Trophoblast cell (in vitro differentiated cells and primary cell): ENCODE measurements at regions not wholly inside any gene's neighbourhood (a gene's known extent, or its start where the extent isn't known, plus 50 kb on each side); places are given as distances from the start of the nearest gene placed in this dataset.

ENCODE experiments used
- DNase-seq, 2 donors: peaks; one replicate each; pipeline ENCODE4 v3.0.0-alpha.2; 2016
- H2AFZ ChIP-seq: 2 replicates; pipeline ENCODE4 v1.6.1; 2013; ENCODE audit warnings: low read length, moderate library complexity, mild to moderate bottlenecking; ENCODE audit not compliant: insufficient read depth, poor library complexity
- H2AK5ac ChIP-seq: 2 replicates; pipeline ENCODE4 v1.6.1; 2013; ENCODE audit warnings: mild to moderate bottlenecking, low read length
- H2BK120ac ChIP-seq: 2 replicates; pipeline ENCODE4 v1.6.1; 2013; ENCODE audit warnings: low read length, mild to moderate bottlenecking, moderate library complexity; ENCODE audit not compliant: insufficient read depth, poor library complexity
- H2BK12ac ChIP-seq: 2 replicates; pipeline ENCODE4 v1.6.1; 2013; ENCODE audit warnings: mild to moderate bottlenecking, low read length, moderate library complexity
- H2BK5ac ChIP-seq: 2 replicates; pipeline ENCODE4 v1.6.1; 2013; ENCODE audit warnings: low read length, low read depth, moderate library complexity, mild to moderate bottlenecking; ENCODE audit not compliant: poor library complexity
- H3K14ac ChIP-seq: 2 replicates; pipeline ENCODE4 v1.6.1; 2013; ENCODE audit warnings: mild to moderate bottlenecking, low read length
- H3K18ac ChIP-seq: 2 replicates; pipeline ENCODE4 v1.6.1; 2013; ENCODE audit warnings: mild to moderate bottlenecking, low read length
- H3K23ac ChIP-seq: 2 replicates; pipeline ENCODE4 v1.6.1; 2013; ENCODE audit warnings: low read length
- H3K27ac ChIP-seq: 2 replicates; pipeline ENCODE4 v1.5.1; 2013; ENCODE audit warnings: low read depth, mild to moderate bottlenecking, inconsistent platforms, low read length, moderate library complexity
- H3K27me3 ChIP-seq: 2 replicates; pipeline ENCODE4 v1.6.1; 2013; ENCODE audit warnings: inconsistent platforms, mild to moderate bottlenecking, low read length, moderate library complexity; ENCODE audit not compliant: insufficient read depth
- H3K36me3 ChIP-seq, 2 experiments: 1 replicate in 1 of 2; 2 replicates in 1 of 2; pipeline ENCODE4 v1.6.1; 2013; ENCODE audit warnings: low read length in 2 of 2, mild to moderate bottlenecking in 2 of 2, moderate library complexity in 1 of 2; ENCODE audit not compliant: insufficient read depth in 2 of 2, control insufficient read depth in 1 of 2
- H3K4ac ChIP-seq: 2 replicates; pipeline ENCODE4 v1.6.1; 2013; ENCODE audit warnings: low read depth, mild to moderate bottlenecking, low read length, moderate library complexity
- H3K4me1 ChIP-seq, 2 experiments: 1 replicate in 1 of 2; 2 replicates in 1 of 2; pipeline ENCODE4 v1.6.1; 2013; ENCODE audit warnings: low read length in 2 of 2, mild to moderate bottlenecking in 2 of 2, moderate library complexity in 1 of 2; ENCODE audit not compliant: insufficient read depth in 2 of 2, control insufficient read depth in 1 of 2
- H3K4me2 ChIP-seq: 2 replicates; pipeline ENCODE4 v1.6.1; 2013; ENCODE audit warnings: inconsistent platforms, mild to moderate bottlenecking, low read length, moderate library complexity
- H3K4me3 ChIP-seq: 2 replicates; pipeline ENCODE4 v1.5.1; 2013; ENCODE audit warnings: mild to moderate bottlenecking, low read depth, low read length, inconsistent platforms
- H3K79me1 ChIP-seq: one replicate; pipeline ENCODE4 v1.6.1; 2013; ENCODE audit warnings: low read length
- H3K79me2 ChIP-seq: 2 replicates; pipeline ENCODE4 v1.6.1; 2013; ENCODE audit warnings: low read length, mild to moderate bottlenecking; ENCODE audit not compliant: control insufficient read depth, insufficient read depth, poor library complexity
- H3K9ac ChIP-seq: 2 replicates; pipeline ENCODE4 v1.6.1; 2013; ENCODE audit warnings: mild to moderate bottlenecking, low read length
- H3K9me3 ChIP-seq: 2 replicates; pipeline ENCODE4 v1.6.1; 2013; ENCODE audit warnings: low read depth, mild to moderate bottlenecking, control low read depth, inconsistent platforms, low read length; ENCODE audit not compliant: insufficient read depth
- H4K12ac ChIP-seq: 2 replicates; pipeline ENCODE4 v1.6.1; 2013; ENCODE audit warnings: low read depth, mild to moderate bottlenecking, low read length, moderate library complexity
- H4K8ac ChIP-seq: 2 replicates; pipeline ENCODE4 v1.6.1; 2013; ENCODE audit warnings: low read depth, mild to moderate bottlenecking, low read length, moderate library complexity
- H4K91ac ChIP-seq: one replicate; pipeline ENCODE4 v1.6.1; 2013; ENCODE audit warnings: low read depth, mild to moderate bottlenecking, low read length, moderate library complexity
- WGBS: extraction: QIAGEN DNeasy Blood & Tissue Kit; methylation state at CpG from one replicate; pipeline ENCODE4 v1.1.7; 2013; ENCODE audit warnings: missing lambda C conversion rate; ENCODE audit not compliant: insufficient read length, insufficient coverage; ENCODE audit errors: extremely low coverage; 5-methylcytosine and 5-hydroxymethylcytosine counted together

- no peak overlapping the region for H2BK5ac ChIP-seq
- H3K4me1 ChIP-seq: no peaks in the 10 kb centered on the region
- no peak overlapping the region for H4K91ac ChIP-seq
- no peaks in the 10 kb centered on the region for H3K79me1 ChIP-seq
- H2AFZ ChIP-seq: no peak overlapping the region
- H4K12ac ChIP-seq: no peak overlapping the region
- H3K14ac ChIP-seq: no peak overlapping the region
- no CpG with 5 or more reads among the region's 25 CpGs for WGBS
- H3K4me2 ChIP-seq: no peak overlapping the region
- DNase-seq: no peak
- no peak overlapping the region for H3K27ac ChIP-seq
- H2BK120ac ChIP-seq: no peak overlapping the region
- no peaks in the 10 kb centered on the region for H3K36me3 ChIP-seq
- no peaks in the 10 kb centered on the region for H3K27me3 ChIP-seq
- H2AK5ac ChIP-seq: no peak overlapping the region
- H4K8ac ChIP-seq: no peak overlapping the region
- no peaks in the 10 kb centered on the region for H3K9me3 ChIP-seq
- no peaks in the 10 kb centered on the region for H3K79me2 ChIP-seq
- no peak overlapping the region for H2BK12ac ChIP-seq
- H3K4me3 ChIP-seq: no peak overlapping the region
- H3K9ac ChIP-seq: no peak overlapping the region
- no peak overlapping the region for H3K4ac ChIP-seq
- no peak overlapping the region for H3K23ac ChIP-seq
- H3K18ac ChIP-seq: no peak overlapping the region
Measured at GRCh38 chr22:48708558-48709245, 1119.0 kb downstream of the BRD1 start.

- Histone ChIP-seq H2AK5ac (no peak overlapping the region), H3K4me2 (no peak overlapping the region), H3K27ac (no peak overlapping the region), H3K18ac (no peak overlapping the region), H3K9ac (no peak overlapping the region), H3K79me2 (no peaks in the 10 kb centered on the region), H3K9me3 (no peaks in the 10 kb centered on the region), H3K4ac (no peak overlapping the region), H3K36me3 (no peaks in the 10 kb centered on the region), H3K14ac (no peak overlapping the region), H3K23ac (no peak overlapping the region), H3K27me3 (no peaks in the 10 kb centered on the region), H2BK12ac (no peak overlapping the region), H2BK120ac (no peak overlapping the region), H2BK5ac (no peak overlapping the region), H2AFZ (no peak overlapping the region), H3K79me1 (no peaks in the 10 kb centered on the region), H3K4me1 (no peaks in the 10 kb centered on the region), H3K4me3 (no peak overlapping the region), H4K12ac (no peak overlapping the region), H4K91ac (no peak overlapping the region), H4K8ac (no peak overlapping the region)
- no peak for DNase-seq
- WGBS: no CpG with 5 or more reads among the region's 35 CpGs
Measured at GRCh38 chr22:48707763-48708557, 1119.7 kb downstream of the BRD1 start.

GRCh38 chr22:48706934-48707762, 1120.5 kb downstream of the BRD1 start:
- H2BK5ac ChIP-seq: no peak overlapping the region
- no peak for DNase-seq
- H3K4me3 ChIP-seq: no peak overlapping the region
- no peak overlapping the region for H4K12ac ChIP-seq
- no peak overlapping the region for H2BK120ac ChIP-seq
- no peak overlapping the region for H3K9ac ChIP-seq
- H3K9me3 ChIP-seq: no peaks in the 10 kb centered on the region
- no peak overlapping the region for H3K18ac ChIP-seq
- no peak overlapping the region for H2BK12ac ChIP-seq
- no peak overlapping the region for H2AFZ ChIP-seq
- H3K14ac ChIP-seq: no peak overlapping the region
- no peaks in the 10 kb centered on the region for H3K27me3 ChIP-seq
- H3K79me2 ChIP-seq: no peaks in the 10 kb centered on the region
- H4K91ac ChIP-seq: no peak overlapping the region
- no peak overlapping the region for H4K8ac ChIP-seq
- whole genome bisulfite sequencing: no CpG with 5 or more reads among the region's 15 CpGs
- no peaks in the 10 kb centered on the region for H3K4me1 ChIP-seq
- H3K27ac ChIP-seq: no peak overlapping the region
- no peak overlapping the region for H3K4me2 ChIP-seq
- no peaks in the 10 kb centered on the region for H3K36me3 ChIP-seq
- H3K23ac ChIP-seq: no peak overlapping the region
- no peak overlapping the region for H3K4ac ChIP-seq
- H3K79me1 ChIP-seq: no peaks in the 10 kb centered on the region
- H2AK5ac ChIP-seq: no peak overlapping the region

DNA sequence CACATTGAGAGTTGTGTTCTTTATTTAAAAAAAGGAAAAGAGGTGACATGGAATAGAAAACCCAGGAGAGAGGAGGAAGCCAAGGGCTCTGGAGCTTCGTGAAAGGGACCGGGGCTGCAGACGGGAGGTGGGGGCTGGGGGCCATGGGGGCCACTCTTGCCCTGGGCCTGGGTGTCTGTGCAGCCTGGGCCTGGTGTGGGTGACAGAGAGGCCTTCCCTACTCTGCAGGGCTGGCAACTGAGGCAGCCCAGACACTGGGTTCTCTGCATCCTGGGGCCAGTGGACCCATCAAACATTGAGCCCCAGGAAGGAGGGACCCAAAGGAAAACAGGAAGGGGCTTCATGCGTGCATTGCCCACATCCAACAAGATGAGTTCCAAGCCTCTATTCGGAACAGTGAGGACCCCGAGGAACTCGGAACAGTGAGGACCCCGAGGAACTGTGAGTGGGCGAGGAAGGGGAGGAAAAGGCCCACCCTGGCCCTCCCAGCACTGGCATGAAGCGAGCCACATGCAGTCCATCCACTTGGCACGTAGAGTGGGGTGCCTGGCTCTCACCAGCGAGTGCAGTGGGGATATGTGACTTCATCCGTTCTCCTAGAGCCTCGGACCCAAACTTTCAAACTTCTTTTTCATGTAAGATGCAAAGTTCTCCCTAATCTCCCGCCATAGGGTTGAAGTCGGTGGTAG, 1121.6 kb downstream of the BRD1 start:
- Histone ChIP-seq H3K27me3 (no peaks in the 10 kb centered on the region), H3K36me3 (no peaks in the 10 kb centered on the region), H2BK120ac (no peak overlapping the region), H2BK12ac (no peak overlapping the region), H4K8ac (no peak overlapping the region), H3K4ac (no peak overlapping the region), H4K91ac (no peak overlapping the region), H2AFZ (no peak overlapping the region), H3K4me3 (no peak overlapping the region), H3K9me3 (no peaks in the 10 kb centered on the region), H3K79me1 (no peaks in the 10 kb centered on the region), H3K4me2 (no peak overlapping the region), H4K12ac (no peak overlapping the region), H3K9ac (no peak overlapping the region), H3K4me1 (no peaks in the 10 kb centered on the region), H2BK5ac (no peak overlapping the region), H3K79me2 (no peaks in the 10 kb centered on the region), H3K23ac (no peak overlapping the region), H3K27ac (no peak overlapping the region), H3K14ac (no peak overlapping the region), H2AK5ac (no peak overlapping the region), H3K18ac (no peak overlapping the region)
- DNase-seq: no peak
- WGBS: no CpG with 5 or more reads among the region's 16 CpGs
